ENCODE measurements at regions not wholly inside any gene's neighbourhood (a gene's known extent, or its start where the extent isn't known, plus 50 kb on each side); places are given as distances from the start of the nearest gene placed in this dataset.

DNA sequence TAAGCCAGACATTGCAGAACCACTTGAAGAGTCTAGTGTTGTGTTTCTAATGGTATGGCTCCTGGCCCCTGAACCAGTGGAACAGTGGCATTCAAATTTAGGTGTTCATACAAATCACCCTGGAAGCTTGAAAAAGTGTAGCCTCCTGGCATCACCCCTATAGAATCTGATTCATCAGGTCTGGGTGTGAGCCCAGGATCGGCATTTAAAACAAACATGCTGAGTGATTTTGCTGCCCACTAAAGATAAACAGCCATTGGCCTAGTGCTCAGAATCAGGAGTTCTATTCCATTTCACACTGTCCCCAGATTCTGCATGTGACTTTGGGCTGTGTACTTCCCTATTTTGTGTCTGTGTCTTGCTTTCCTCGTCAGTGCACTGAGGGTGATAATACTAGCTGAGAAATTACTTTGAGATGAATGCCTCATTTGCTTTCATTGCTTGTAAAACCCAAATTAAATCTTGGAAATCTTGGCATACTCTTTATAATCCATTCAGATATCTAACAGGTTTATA, 241.5 kb upstream of the CLINT1 start:
- H3K4me3 Mint-ChIP-seq (ENCODE audit: low read depth), result no peak overlapping the region
- H3K9me3 Mint-ChIP-seq (ENCODE audit: low read depth), result peaks cover 3% of the 10 kb centered on the region
- H3K36me3 Mint-ChIP-seq (ENCODE audit: insufficient read depth), result no peaks in the 10 kb centered on the region

DNA sequence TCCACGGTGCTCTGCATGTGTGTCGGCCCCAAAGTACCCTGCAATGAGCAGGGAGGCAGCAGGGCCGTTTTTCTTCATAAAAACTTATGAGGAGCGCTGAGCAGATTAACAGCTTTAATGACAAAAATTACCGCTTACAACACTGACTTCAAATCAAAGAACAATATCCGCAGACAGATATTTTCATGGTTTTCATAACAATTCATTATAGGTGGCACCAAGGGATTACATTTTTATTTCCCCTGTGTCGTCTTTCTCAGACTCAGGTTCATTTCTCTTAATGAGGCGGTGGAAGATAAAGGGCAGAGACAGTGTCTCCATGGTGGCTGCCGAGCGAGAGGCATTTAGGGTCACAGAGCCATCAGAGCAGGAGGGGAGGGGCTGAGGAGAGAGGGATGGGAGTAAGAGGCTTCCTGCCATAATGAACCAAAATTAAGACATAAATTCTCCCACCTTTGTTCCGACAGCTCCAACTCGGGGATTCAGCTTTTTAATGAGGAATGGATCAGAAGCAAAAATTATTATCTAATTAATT, 240.7 kb upstream of the CLINT1 start:
- peaks cover 3% of the 10 kb centered on the region for H3K9me3 Mint-ChIP-seq (ENCODE audit: low read depth)
- H3K4me1 Mint-ChIP-seq (ENCODE audit: low read depth), result no peaks in the 10 kb centered on the region
- no peaks in the 10 kb centered on the region for H3K36me3 Mint-ChIP-seq (ENCODE audit: insufficient read depth)
- DNase-seq (ENCODE audit: low spot score, unreplicated experiment), result no peak
- no peaks in the 10 kb centered on the region for H3K27me3 Mint-ChIP-seq
- H3K4me3 Mint-ChIP-seq (ENCODE audit: low read depth), result no peak overlapping the region
- TF ChIP-seq, protein P1, sequence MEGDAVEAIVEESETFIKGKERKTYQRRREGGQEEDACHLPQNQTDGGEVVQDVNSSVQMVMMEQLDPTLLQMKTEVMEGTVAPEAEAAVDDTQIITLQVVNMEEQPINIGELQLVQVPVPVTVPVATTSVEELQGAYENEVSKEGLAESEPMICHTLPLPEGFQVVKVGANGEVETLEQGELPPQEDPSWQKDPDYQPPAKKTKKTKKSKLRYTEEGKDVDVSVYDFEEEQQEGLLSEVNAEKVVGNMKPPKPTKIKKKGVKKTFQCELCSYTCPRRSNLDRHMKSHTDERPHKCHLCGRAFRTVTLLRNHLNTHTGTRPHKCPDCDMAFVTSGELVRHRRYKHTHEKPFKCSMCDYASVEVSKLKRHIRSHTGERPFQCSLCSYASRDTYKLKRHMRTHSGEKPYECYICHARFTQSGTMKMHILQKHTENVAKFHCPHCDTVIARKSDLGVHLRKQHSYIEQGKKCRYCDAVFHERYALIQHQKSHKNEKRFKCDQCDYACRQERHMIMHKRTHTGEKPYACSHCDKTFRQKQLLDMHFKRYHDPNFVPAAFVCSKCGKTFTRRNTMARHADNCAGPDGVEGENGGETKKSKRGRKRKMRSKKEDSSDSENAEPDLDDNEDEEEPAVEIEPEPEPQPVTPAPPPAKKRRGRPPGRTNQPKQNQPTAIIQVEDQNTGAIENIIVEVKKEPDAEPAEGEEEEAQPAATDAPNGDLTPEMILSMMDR (IDR thresholded peaks at IDR 0.05; ENCODE audit: unreplicated experiment), result no peak
- no peak overlapping the region for H3K27ac Mint-ChIP-seq

More for the DNA sequence above, 241.5 kb upstream of the CLINT1 start:
- Mint-ChIP-seq H3K27me3 (no peaks in the 10 kb centered on the region), H3K27ac (no peak overlapping the region), H3K4me1 (ENCODE audit: low read depth) (no peaks in the 10 kb centered on the region)
- TF ChIP-seq, protein P1 (IDR thresholded peaks at IDR 0.05; ENCODE audit: unreplicated experiment), result no peak
- no peak for DNase-seq (ENCODE audit: low spot score, unreplicated experiment)

DNA sequence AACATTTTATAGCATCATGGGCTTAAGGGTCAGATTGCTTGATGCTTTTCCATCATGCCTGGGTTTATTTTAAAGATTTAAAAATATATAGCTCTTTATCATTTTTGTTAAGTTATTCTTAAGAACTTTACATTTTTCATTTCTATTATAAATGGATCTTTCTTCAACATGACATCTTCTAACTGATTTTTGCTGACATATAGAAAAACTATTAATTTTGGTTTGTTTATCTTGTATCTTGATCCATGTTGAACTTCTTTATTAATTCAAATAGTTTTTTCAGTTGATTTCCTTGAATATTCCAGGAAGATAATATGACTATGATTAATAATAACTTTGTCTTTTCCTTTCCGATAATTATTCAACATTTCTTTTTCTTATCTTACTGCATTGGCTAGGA, 237.9 kb upstream of the CLINT1 start:
- TF ChIP-seq, protein P1 (IDR thresholded peaks at IDR 0.05; ENCODE audit: unreplicated experiment), result no peak
- no peak overlapping the region for H3K4me3 Mint-ChIP-seq (ENCODE audit: low read depth)
- no peaks in the 10 kb centered on the region for H3K27me3 Mint-ChIP-seq
- no peaks in the 10 kb centered on the region for H3K4me1 Mint-ChIP-seq (ENCODE audit: low read depth)
- peaks cover 3% of the 10 kb centered on the region for H3K9me3 Mint-ChIP-seq (ENCODE audit: low read depth)
- no peak overlapping the region for H3K27ac Mint-ChIP-seq
- H3K36me3 Mint-ChIP-seq (ENCODE audit: insufficient read depth), result no peaks in the 10 kb centered on the region
- DNase-seq (ENCODE audit: low spot score, unreplicated experiment), result no peak

DNA sequence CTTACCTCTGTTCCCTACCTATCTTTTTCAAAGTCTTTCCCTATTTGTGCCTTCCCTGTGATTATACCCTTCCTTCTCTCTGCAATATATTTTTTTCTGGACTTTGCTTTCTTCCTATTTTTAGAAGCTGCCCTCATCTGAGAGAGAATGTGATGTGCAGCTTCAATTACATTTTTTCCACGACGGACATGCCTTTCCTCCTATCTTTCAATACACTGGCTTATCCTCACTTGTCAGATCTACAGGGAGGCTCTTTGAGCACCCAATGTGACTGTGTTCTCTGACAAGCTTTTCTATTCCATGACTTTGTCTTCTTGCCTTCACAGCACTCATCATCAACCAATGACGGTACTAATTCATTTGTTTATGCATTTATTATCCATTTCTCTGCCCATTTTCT, 227.9 kb upstream of the CLINT1 start:
- Mint-ChIP-seq H3K36me3 (ENCODE audit: insufficient read depth) (no peaks in the 10 kb centered on the region), H3K4me3 (ENCODE audit: low read depth) (no peak overlapping the region), H3K27ac (no peak overlapping the region), H3K27me3 (peaks cover 5% of the 10 kb centered on the region), H3K9me3 (ENCODE audit: low read depth) (no peaks in the 10 kb centered on the region), H3K4me1 (ENCODE audit: low read depth) (no peaks in the 10 kb centered on the region)
- TF ChIP-seq, protein P1 (IDR thresholded peaks at IDR 0.05; ENCODE audit: unreplicated experiment), result no peak
- no peak for DNase-seq (ENCODE audit: low spot score, unreplicated experiment)

DNA sequence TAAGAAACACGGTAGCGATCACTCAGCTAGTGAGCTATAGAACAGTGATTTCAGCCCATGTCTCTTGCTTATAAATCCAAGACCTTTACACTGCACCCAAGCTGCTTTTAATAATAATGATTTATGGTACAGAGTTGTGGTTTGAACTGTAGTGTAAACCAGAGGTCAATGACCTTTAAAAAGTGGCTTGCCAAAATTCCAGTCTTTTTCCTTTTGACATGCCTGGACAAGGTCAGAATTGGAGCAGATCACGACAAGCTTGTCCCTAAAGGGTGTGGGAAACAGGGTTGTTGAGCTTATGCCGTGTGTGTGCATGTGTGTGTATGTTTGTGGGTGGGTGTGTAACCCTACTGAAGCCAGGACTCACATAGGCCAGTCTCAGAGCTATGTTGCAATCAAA, 225.3 kb upstream of the CLINT1 start:
- H3K27me3 Mint-ChIP-seq, result peaks cover 8% of the 10 kb centered on the region
- H3K4me3 Mint-ChIP-seq (ENCODE audit: low read depth), result no peak overlapping the region
- TF ChIP-seq, protein P1 (IDR thresholded peaks at IDR 0.05; ENCODE audit: unreplicated experiment), result no peak
- no peaks in the 10 kb centered on the region for H3K9me3 Mint-ChIP-seq (ENCODE audit: low read depth)
- no peaks in the 10 kb centered on the region for H3K36me3 Mint-ChIP-seq (ENCODE audit: insufficient read depth)
- H3K27ac Mint-ChIP-seq, result no peak overlapping the region
- no peak for DNase-seq (ENCODE audit: low spot score, unreplicated experiment)
- H3K4me1 Mint-ChIP-seq (ENCODE audit: low read depth), result no peaks in the 10 kb centered on the region
